Fibroblast of skin of scalp (primary cell): ENCODE measurements at regions not wholly inside any gene's neighbourhood (a gene's known extent, or its start where the extent isn't known, plus 50 kb on each side); places are given as distances from the start of the nearest gene placed in this dataset.
"Not testable (repeated sequence)": the region's sequence is repeated elsewhere in the genome, so short reads cannot be mapped to it uniquely, and the experiment has no call there.

Experiments used
- DNase-seq: peaks from one replicate; pipeline ENCODE4 v3.0.0-alpha.2; 2013

DNA sequence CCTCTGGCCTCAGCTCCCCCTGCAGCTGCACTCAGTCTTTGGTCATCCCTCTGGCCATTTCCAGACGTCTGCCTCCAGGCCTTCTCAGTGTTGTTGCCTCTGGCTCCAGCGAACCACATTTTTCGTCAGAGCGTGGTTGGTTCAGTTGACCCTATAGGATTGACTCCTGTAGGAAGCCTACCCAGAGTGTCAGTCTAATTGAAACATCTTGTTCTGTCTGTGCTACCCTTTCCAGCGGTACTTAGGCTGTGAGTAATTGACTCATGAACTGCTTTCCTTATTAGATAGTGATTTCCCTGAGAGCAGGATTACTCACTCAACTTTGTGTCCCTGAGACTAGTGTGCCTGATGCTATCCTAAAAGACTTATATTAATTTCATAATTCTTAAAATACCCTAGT is 373.2 kb downstream of the ATP23 start:
- peak; percentile 76 for DNase-seq

DNA sequence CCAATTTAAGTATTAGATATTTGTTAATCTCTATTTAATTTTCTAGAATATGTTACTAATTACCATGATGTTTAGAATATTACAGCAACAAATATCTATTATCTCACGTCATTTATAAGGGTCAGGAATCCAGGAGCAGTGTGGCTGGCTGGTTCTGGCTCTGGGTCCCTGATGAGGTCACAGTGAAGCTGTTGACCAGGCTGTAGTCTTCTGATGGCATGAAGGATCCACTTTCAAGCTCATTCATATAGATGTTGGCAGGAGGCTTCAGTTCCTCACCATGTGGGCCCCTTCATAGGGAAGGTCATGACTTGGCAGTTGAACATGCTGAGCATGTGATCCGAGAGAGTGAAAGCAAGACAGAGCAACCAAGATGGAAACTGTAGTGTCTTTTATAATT is 375.6 kb downstream of the ATP23 start:
- DNase-seq: no peak

DNA sequence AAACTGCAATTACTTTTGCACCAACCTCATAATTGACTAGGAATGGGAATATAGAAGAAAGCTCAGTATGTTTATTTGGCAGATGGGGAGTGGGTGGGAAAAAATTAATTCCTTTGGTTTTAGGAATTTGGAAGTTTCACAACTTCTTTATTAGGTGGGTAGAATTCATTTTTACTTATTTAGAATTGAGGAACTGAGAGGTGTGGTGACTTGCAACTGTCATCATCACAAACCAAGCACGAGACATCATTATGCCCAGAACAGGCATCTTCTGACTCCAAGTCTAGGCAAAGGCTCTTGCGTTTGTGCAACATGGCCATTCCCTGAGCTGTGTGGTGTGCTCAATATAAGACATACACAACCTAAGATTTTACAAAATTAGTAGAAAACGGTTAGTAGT is 380.0 kb downstream of the ATP23 start:
- no peak for DNase-seq

DNA sequence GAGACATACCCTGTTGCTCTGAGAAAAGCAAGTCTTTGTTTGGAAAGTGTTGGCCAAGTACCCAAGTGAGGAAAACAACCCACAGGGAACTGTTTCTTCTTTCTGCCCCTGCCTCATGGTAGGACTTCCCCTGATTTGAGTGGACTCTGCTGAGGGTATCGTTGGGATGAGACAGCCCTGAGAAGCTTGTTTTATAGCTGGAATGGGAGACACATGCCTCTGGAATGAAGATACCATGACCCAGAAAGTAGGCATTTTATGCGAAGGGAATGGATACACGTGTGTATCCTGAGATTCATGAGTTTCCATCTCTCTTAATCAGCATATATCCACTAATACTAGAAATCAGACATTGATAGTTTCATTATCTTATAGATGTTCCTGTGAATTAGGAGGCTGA is 382.3 kb downstream of the ATP23 start:
- no peak for DNase-seq

DNA sequence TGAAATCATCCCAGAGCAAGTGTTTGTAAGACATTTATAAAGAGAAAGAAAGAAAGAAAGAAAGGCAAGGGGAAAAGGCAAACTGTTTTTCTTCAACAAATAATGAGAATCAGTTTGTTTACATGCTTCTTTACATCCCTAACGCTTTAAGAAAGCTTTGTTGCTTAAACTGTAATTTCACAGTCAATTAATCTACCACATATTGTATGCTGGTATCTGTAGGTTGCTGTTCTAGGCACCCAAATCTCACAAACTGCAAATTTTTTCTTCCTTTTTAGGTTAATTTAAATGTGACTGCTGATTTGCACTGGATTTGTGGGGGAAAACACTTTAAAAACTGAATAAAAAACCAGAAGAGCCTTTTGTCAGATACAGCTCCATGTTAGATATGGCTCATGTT is 384.2 kb downstream of the ATP23 start:
- DNase-seq: no peak

DNA sequence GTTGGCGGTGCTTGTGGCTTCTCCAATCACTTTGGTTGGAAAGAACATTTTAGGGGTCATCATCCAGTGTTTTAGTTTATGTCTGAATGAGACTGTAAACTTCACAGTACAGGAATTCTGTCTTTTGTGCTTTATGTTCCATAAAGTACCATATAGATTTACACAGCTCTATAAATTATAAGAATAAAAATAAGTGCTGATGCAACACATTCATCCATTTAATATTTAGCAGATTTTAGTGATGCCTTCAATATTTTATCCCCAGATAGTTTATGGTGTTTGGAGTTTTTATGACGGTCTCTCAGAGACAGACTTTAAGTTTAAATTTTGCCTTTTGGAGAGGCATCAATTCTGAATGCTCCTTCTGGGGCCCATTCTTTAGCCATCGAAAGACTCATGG is 385.2 kb downstream of the ATP23 start:
- DNase-seq: no peak

DNA sequence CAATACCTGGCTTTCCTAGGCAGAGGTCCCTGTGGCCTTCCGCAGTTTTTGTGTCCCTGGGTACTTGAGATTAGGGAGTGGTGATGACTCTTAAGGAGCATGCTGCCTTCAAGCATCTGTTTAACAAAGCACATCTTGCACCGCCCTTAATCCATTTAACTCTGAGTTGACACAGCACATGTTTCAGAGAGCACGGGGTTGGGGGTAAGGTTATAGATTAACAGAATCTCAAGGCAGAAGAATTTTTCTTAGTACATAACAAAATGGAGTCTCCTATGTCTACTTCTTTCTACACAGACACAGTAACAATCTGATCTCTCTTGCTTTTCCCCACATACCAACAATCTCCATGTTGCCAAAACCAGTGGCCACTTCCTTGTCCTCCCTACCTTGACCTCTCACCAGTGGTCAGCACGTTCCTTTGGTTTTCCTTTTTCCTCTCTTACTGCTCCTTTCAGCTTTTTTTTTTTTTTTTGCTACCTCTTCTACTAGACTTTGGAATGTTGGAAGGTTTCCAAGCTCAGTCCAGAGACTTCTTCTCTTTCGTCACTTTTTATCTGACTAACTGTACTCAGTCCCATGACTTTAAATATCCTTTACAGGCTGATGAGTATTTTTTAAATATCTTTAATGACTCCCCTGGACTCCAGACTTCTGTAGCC is 395.3 kb downstream of the ATP23 start:
- DNase-seq: peak; percentile 90

DNA sequence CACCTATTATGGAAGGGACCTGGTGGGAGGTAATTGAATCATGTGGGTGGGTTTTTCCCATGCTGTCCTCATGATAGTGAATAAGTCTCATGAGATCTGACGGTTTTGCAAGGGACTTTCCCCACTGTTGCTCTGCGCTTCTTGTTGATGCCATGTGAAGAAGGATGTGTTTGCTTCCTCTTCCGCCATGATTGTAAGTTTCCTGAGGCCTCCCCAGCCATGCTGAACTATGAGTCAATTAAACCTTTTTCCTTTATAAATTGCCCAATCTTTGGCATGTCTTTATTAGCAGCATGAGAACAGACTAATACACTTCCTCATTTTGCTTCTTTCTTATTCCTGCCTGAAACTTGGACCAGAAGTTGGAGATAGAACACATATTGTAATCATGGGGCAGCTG is 396.2 kb downstream of the ATP23 start:
- not testable (repeated sequence) for DNase-seq

DNA sequence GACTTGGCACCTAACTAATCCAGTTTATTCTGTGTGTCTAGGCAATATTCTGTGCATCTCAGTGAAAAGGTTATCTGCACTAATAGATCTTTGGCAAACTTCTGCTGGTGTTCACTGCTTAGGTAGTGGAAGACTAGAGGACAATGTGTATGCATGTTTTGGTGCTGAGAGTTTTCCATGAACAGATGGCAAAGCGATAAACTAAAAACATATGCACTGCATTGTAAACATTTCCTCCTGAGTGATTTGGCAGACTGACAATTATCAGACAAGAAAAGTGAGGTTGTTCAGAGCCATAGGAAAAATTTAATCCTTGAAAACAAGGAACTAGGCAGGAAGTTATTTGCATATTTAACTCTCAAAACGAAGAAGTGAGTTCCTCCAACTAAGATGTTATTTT is 400.4 kb downstream of the ATP23 start:
- peak; percentile 77 for DNase-seq

DNA sequence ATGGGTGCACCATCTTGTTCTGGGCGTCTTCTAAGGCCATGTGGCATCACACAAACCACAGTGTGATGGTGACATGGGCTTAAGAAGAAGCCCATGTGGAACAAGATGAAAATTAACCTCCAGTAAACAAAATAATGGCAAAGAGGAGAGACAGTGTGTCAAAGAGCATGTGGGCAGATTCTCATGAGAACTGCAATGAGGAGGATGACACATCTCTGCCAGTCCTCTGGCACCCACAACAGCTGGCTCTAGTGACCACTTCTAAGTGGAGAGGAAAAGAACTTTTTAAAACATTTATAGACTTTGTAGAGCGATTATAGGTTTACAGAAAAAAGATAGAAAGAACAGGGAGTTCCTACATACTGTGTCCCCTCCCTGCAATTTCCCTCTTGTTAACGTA is 401.4 kb downstream of the ATP23 start:
- no peak for DNase-seq

DNA sequence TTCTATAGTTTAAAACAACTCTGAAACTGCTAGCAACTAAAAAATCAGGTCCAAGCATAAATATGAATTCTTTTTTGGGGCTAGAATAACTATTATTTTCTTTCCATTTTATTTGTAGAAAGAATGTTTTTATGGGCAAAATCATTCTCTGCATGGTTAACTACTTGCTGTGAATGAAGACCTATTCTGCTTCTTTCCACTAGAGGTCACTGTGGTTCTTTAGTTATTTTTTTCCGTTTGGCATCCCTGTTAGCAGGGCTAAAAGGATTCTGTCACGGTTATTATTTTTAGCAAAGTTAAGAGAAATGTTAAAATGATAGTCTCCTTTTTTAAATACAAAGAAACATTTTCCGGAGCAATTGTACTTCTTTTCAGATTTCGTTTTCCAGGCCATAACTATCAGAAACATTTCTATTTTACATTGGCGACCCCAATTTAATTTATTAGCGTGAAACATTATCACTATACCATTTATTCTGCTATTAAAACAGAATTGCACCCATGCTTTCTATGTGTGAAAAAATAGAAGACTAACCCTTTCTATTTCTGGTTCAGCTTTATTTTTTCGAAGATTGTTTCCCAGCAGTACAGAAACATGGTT is 404.8 kb downstream of the ATP23 start:
- peak; percentile 74 for DNase-seq

DNA sequence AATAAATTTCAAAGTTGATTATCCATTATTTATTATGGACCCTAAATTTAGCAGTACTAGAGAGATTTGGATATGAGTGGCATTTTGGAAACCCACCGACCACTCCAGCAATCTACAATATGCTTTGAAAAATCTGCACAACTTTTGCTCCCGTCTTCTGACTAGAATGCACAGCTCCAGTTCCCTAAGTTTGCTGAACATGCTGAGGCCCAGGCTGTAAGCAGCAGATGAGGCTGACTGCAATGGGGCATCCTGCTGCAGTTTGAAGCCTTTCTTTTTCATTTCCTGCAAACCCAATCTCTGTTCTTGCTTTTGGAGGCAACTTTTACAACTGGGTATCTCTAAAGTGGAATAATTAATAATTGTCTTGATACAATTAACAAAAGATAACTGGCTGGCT is 405.8 kb downstream of the ATP23 start:
- DNase-seq: no peak

DNA sequence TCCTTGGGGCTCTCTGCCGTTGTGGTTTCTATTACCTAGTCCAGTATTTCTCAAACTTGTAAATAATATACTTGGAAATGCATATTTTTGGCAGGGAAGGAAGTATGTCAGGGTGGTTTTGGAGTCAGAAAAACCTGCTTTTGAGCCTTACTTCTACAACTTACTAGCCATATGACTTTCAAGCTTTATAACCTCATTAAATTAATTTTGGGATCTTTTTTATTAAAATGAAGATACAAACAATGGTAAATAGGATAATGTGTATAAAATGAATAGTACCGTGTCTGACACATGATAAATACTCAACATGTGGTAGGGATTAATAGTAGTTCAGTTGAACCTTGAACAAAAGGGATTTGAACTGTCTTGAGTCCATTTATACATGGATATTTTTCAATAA is 406.3 kb downstream of the ATP23 start:
- DNase-seq: no peak

DNA sequence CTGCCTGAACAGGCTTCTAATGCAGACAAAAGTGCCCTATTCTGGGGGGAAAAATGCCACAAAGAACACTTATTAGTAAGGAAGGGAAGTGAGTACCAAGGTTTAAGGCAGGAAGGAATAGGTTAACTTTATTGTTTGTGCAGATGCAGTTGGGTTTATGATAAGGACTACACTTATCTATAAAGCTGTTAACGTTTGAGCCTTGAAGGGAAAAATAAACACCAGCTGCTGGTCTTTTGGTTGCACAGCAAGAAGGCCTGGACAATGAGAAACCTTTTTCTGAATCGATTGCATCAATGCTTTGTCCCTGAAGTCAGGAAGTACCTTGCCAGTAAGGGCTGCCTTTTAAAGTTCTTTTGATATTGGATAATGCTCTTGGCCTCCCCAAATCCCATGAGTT is 407.8 kb downstream of the ATP23 start:
- no peak for DNase-seq

DNA sequence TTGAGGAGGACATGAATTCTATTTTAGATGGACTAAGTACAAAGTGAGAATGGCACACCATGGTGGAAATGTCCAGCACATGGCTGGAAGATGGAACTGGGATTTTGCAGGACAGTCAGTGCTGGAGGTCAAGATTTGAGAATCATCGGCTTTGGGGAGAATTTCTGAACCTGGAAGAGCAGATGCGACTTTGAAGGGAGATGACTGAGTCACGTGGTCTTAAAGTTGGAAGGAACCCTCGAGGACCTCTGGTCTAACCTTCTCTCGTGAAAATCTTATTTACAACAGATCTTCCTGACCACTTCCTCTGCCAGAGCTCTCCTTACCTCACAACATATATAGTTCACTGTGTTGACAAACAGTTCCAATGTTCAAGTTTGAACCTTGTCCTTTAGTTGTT is 415.4 kb downstream of the ATP23 start:
- DNase-seq: no peak

DNA sequence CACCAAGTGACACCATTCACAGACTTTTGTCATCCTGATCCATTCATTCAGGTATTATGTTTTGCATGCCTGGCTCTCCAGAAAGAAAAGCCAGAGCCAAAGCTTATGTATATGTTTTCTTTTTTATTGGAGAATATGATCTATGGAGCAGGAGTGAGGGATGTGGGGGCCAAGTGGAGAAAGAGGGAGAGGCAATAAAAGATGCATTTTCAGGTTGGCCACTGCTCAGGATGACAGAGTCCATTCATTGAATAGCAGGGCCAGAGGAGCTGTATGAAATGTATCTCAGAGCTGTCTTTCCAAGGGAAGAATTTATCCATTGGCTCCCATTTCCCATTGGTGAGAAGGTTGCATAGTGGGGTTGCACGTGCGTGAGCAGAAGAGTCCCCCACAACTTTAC is 416.1 kb downstream of the ATP23 start:
- no peak for DNase-seq

DNA sequence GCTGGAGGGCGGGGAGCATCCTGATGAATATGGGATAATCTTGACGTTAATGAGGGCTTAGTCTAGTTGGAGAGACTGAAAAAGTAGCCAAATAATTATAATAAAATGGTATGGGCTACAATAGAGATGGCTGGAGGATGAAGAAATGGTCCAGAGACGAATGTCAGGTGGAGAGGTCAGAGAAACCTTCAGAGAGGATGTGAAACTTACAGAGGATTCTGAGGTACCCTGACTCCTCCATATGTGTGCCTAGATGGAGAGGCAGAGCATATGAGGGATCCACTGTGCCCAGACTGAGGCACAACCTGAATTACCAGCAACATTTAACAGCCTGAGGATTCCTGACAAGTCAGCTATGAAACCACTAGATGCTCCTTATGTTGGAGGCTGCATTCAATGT is 417.0 kb downstream of the ATP23 start:
- no peak for DNase-seq

DNA sequence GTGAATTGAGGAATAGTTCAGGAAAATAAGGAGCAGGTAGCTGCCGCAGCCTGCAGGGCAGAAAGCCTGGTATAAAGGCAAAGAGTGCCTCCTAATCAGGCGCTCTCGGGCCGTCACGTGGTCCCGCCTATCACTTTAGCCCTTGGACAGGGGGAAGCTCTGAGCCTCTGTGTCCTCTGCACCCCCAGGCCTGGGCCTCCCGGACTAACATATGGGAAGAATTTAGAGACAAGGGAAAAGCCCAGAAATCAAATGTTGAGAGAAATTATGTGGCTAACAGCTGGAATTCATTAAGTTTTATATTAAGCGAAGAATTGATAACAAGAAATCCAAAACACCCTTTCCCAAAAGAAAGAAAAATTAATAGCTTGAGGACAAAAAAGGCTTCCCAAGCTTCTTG is 417.7 kb downstream of the ATP23 start:
- peak; percentile 90 for DNase-seq

DNA sequence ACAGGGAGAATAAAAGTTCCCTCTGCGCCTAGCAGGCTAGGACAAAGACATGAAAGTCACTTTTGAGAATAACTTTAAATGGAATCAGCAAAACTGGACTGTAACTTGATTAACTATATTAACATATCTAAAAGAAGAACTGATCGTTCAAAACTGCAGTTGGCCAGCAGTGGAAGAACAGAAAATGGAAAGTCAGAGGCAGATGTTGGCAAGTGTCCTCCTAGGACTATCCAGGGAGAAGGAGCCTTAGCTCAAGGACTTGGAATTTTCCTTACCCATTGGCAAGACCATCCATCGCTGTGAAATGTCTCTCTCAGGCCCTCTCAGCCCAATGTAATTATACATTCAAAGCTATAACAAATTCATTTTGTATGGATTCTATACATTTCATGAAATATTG is 419.7 kb downstream of the ATP23 start:
- DNase-seq: no peak

DNA sequence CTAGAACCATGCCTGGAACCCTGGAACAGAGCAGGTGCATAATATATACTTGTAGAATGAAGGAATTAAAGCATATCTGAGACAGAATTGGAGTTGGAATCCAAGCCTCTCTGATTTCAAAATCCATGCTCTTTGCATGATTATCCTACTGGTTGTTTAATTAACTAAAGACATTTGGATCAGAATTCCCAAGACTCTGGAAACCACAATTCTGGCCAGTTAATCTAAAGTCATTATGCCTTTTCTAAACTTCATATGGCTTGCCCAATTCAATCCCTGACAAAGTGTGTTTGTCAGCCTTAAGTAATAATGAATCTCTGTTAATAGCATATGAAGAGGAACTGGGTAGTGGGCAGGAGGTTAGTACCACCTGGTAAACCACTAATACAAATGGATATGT is 422.6 kb downstream of the ATP23 start:
- no peak for DNase-seq

DNA sequence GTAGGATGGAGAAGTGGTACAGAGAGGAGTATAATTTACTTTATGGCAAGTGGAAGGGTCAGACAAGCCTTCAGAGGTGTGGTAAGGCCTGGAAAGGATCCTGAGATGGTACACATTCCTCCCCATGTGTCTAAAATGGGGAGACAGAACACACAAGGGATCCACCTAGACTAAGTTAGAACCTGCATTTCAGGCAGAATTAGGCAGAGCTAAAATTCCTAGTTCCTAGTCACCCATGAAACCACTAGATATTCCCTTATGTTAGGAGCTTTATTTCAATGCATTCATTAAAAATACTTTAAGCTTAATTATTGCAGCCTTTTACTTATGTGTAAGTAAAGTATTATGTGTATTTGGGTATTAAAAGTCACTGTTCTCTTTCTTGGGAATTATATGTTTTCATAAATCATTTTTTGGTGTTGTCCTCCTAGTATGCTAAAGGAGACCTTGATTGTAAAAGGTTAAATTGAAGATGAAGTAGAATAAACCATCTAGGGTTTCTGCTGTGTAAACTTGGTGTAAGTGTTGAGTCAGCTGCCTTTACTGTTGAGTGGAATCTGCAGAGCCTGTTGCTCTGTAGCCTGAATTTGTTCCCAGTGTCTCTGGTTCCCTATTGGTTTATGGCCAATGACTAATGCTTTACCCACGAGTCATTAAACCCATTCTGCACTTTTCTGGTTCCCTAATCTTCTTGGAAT is 423.2 kb downstream of the ATP23 start:
- DNase-seq: peak; percentile 100

DNA sequence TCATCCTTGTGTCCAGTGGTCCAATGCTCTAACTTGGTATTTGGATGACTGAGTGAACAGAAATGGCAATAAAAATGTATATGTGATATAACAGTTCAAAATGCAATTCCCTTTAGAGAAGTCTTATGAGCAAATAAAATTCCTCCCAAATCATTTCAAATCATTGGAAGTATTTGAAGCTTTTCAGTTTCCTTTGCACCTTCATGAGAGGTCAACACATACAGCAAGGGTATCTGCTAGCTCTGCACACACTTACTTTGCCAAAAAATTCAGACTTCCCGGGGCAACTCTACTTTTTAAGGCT is 423.7 kb downstream of the ATP23 start:
- no peak for DNase-seq

DNA sequence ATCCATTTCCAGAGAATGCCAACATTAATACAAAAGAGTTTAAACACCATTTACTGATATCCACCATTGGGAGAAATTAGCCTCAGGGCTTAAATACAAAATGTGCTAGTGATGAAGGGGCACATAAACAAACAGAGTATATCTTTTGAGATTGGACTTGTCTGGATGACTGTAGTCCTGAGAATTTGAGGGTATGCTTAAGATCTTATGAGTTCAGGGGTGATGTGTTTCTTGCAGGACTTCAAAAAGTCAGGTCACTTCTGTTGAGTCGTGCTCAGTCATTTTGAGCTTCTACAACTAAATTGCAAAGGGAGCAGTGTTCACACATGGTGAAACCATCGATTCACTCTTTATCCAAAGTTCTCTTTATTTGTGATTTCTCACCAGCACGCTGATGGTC is 425.7 kb downstream of the ATP23 start:
- no peak for DNase-seq

DNA sequence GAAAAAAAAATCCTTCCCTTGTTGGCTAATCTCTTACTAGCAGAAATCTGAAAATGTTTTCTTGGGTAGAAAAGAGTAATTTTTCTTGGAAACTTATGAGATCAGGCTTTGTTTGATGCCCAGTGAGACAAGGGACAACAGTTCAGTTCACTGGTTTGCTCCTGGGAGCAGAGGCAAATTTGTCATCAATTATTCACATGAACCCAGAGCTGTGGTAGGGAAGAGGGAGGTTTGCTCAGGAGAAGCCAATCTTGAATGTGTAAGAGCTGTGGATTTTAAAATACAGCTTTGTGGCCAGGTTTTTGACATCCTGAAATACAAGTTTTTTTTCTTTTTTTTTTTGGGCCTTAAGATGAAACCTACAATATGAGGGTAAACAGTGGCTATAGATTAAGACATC is 426.6 kb downstream of the ATP23 start:
- no peak for DNase-seq

DNA sequence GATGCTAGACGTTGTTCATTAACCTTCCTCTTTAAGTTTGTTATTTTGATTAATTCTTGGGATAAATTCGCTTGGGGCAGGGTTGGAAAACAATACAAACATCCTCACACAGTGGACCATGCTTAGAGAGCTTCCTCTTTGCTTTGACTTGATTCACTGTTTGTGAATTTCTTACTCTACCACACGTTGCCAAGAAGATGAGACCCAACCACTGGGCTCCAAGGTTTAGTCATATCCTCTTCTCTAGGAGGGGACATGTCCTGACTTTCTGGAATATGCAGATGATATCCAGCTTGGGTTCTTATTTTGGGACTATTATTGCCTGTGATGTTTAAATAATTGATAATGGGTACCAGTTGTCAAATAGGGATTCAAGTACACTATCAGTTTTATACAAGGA is 428.2 kb downstream of the ATP23 start:
- DNase-seq: peak; percentile 30
